Tibial nerve (tissue), 4 donors: ENCODE measurements at regions not wholly inside any gene's neighbourhood (a gene's known extent, or its start where the extent isn't known, plus 50 kb on each side); places are given as distances from the start of the nearest gene placed in this dataset.

Experiments used
- DNase-seq, 2 donors: peaks; one replicate each; pipeline ENCODE4 v3.0.0-alpha.2; 2019; ENCODE audit warnings: low spot score in 2 of 2
- H3K27ac ChIP-seq, 4 donors: fragments of 200-600 bp; sonication (generic) in 3 of 4; one replicate each; pipeline ENCODE4 v1.5.1; 2017 to 2019; ENCODE audit warnings: mild to moderate bottlenecking in 1 of 4
- H3K27me3 ChIP-seq, 2 donors: fragments of 200-600 bp; sonication (generic) in 1 of 2; one replicate each; pipeline versions ENCODE4 v1.5.1 to v1.6.0; 2017 to 2019
- H3K36me3 ChIP-seq, 3 donors: fragments of 200-600 bp; sonication (generic); one replicate each; pipeline ENCODE4 v1.5.1; 2018 to 2019
- H3K4me1 ChIP-seq, 4 donors: fragments of 200-600 bp; sonication (generic) in 3 of 4; one replicate each; pipeline ENCODE4 v1.5.1; 2017 to 2019
- H3K4me3 ChIP-seq, 4 donors: fragments of 200-600 bp; sonication (generic) in 3 of 4; one replicate each; pipeline ENCODE4 v1.5.1; 2017 to 2019; ENCODE audit warnings: mild to moderate bottlenecking in 1 of 4, moderate library complexity in 1 of 4
- H3K9me3 ChIP-seq, 4 donors: fragments of 200-600 bp; sonication (generic) in 3 of 4; one replicate each; pipeline ENCODE4 v1.5.1; 2017 to 2019
- CTCF ChIP-seq, 5 experiments: fragments of 200-600 bp in 3 of 5; fragments of 450-650 bp in 2 of 5; sonication (generic) in 3 of 5; IDR thresholded peaks; one replicate each; pipeline ENCODE4 v1.5.1; 2016 to 2019; ENCODE audit warnings: antibody characterized with exemption in 5 of 5, mild to moderate bottlenecking in 3 of 5, moderate library complexity in 2 of 5
- EP300 ChIP-seq, 2 donors: sonication (generic); formaldehyde crosslinking; IDR thresholded peaks; one replicate each; pipeline ENCODE4 v1.6.1; 2017; ENCODE audit warnings: antibody characterized with exemption in 2 of 2, mild to moderate bottlenecking in 1 of 2
- POLR2A ChIP-seq, 2 donors: fragments of 450-650 bp; IDR thresholded peaks; one replicate each; pipeline ENCODE4 v1.6.1; 2017; ENCODE audit warnings: antibody characterized with exemption in 2 of 2, mild to moderate bottlenecking in 2 of 2, moderate library complexity in 2 of 2
- WGBS, 2 donors: methylation state at CpG; one replicate each; pipeline ENCODE4 v1.1.5; 2018; 5-methylcytosine and 5-hydroxymethylcytosine counted together

GRCh38 chr7:37526623-37527022 lies 78.0 kb upstream of the ELMO1 start:
- no peaks in the 10 kb centered on the region for H3K27me3 ChIP-seq
- no peaks in the 10 kb centered on the region for H3K36me3 ChIP-seq
- peaks cover 0 to 5% (median 0%) of the 10 kb centered on the region in 4 donors for H3K4me1 ChIP-seq
- H3K4me3 ChIP-seq = no peak overlapping the region
- no peaks in the 10 kb centered on the region for H3K9me3 ChIP-seq
- no peak for DNase-seq
- peak overlapping the region in 2 of 4 donors; percentile 35 to 74 for H3K27ac ChIP-seq
- TF ChIP-seq CTCF (IDR thresholded peaks at IDR 0.05) (no peak), POLR2A (IDR thresholded peaks at IDR 0.05) (no peak), EP300 (IDR thresholded peaks at IDR 0.05) (peak in 1 of 2 donors; percentile 45)
- 64 to 71% methylated on average over 4 of the region's 4 CpGs for WGBS, 2 donors

GRCh38 chr7:37527109-37527508 lies 78.4 kb upstream of the ELMO1 start:
- Histone ChIP-seq H3K4me1 (peaks cover 0 to 5% (median 0%) of the 10 kb centered on the region in 4 donors), H3K27ac (peak overlapping the region in 2 of 4 donors; percentile 35 to 74), H3K27me3 (no peaks in the 10 kb centered on the region), H3K36me3 (no peaks in the 10 kb centered on the region), H3K9me3 (no peaks in the 10 kb centered on the region), H3K4me3 (no peak overlapping the region)
- WGBS, 2 donors = 86 to 87% methylated on average over 4 of the region's 4 CpGs
- TF ChIP-seq POLR2A (IDR thresholded peaks at IDR 0.05) (no peak), EP300 (IDR thresholded peaks at IDR 0.05) (no peak), CTCF (IDR thresholded peaks at IDR 0.05) (no peak)
- no peak for DNase-seq

DNA sequence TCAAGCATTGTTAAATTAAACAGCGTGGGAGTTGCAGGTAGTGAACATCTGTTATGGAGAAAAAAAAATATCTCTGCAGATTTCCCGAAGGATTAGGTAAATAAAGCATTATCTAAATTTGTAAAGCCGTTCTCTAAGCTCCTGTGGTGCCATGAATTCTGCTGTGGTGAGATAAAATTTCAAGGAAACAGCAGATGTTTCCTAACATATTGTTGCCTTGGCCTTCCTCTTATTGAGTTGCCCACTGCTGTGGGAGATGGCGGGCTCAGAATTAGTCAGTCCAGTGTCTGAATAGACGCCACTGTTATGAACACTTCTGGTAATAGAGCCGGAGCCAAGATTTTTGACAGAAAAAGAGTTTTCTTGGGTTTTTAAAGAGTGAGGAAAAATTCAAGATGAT lies 82.6 kb upstream of the ELMO1 start:
- H3K4me3 ChIP-seq = no peak overlapping the region
- no peak for DNase-seq
- no peak for TF ChIP-seq POLR2A (IDR thresholded peaks at IDR 0.05)
- no peak for TF ChIP-seq EP300 (IDR thresholded peaks at IDR 0.05)
- no peak for TF ChIP-seq CTCF (IDR thresholded peaks at IDR 0.05)
- 66 to 70% methylated on average over 6 of the region's 6 CpGs for WGBS, 2 donors
- peaks cover 0 to 21% (median 5%) of the 10 kb centered on the region in 4 donors for H3K4me1 ChIP-seq
- H3K27me3 ChIP-seq = no peaks in the 10 kb centered on the region
- no peaks in the 10 kb centered on the region for H3K9me3 ChIP-seq
- no peak overlapping the region for H3K27ac ChIP-seq
- no peaks in the 10 kb centered on the region for H3K36me3 ChIP-seq

DNA sequence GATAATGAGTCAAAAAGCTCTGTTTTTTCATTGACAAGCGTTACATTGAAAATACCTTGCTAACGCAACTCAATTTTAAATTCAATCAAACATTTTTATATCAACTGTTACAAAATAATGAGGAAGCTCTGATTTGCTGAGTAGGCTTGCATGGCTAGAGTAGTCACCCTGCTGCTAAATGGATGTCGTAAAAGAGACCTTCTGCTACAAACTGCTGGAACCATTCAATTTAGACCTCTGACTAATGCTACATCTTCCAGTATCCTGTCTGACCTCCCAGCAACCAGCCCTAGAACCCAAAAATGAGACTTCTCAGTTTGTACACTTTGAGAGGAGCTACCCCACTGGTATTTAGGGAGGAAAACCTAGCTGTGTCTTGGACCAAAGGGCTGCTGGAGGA lies 84.0 kb upstream of the ELMO1 start:
- TF ChIP-seq CTCF (IDR thresholded peaks at IDR 0.05) = no peak
- TF ChIP-seq EP300 (IDR thresholded peaks at IDR 0.05) = no peak
- TF ChIP-seq POLR2A (IDR thresholded peaks at IDR 0.05) = no peak
- Histone ChIP-seq H3K36me3 (no peaks in the 10 kb centered on the region), H3K27ac (no peak overlapping the region), H3K4me1 (peaks cover 0 to 28% (median 5%) of the 10 kb centered on the region in 4 donors), H3K4me3 (no peak overlapping the region), H3K27me3 (no peaks in the 10 kb centered on the region), H3K9me3 (no peaks in the 10 kb centered on the region)
- DNase-seq = no peak
- 87 to 92% methylated on average over 3 of the region's 3 CpGs for WGBS, 2 donors

GRCh38 chr7:37534893-37535610 lies 86.4 kb upstream of the ELMO1 start:
- Histone ChIP-seq H3K27ac (peak overlapping the region in 2 of 4 donors; percentile 45 to 61), H3K4me3 (no peak overlapping the region), H3K4me1 (peaks cover 0 to 28% (median 5%) of the 10 kb centered on the region in 4 donors), H3K9me3 (no peaks in the 10 kb centered on the region), H3K36me3 (no peaks in the 10 kb centered on the region), H3K27me3 (no peaks in the 10 kb centered on the region)
- 32 to 34% methylated on average over 7 of the region's 7 CpGs for WGBS, 2 donors
- DNase-seq = no peak
- TF ChIP-seq CTCF (IDR thresholded peaks at IDR 0.05) = no peak
- no peak for TF ChIP-seq EP300 (IDR thresholded peaks at IDR 0.05)
- no peak for TF ChIP-seq POLR2A (IDR thresholded peaks at IDR 0.05)
